ENCODE measurements at regions not wholly inside any gene's neighbourhood (a gene's known extent, or its start where the extent isn't known, plus 50 kb on each side); places are given as distances from the start of the nearest gene placed in this dataset.

GRCh38 chr2:392926-393280, 105.0 kb upstream of the ALKAL2 start (continued):
- TF ChIP-seq CUX1 (IDR thresholded peaks at IDR 0.05; ENCODE audit: insufficient replicate concordance, low read depth, low read length) (no peak), WRNIP1 (IDR thresholded peaks at IDR 0.05; ENCODE audit: borderline replicate concordance, low read depth, low read length) (no peak), SMAD1 (IDR thresholded peaks at IDR 0.05; ENCODE audit: low read depth, partially characterized antibody) (no peak), ZNF24 (IDR thresholded peaks at IDR 0.05) (no peak), SIN3A (IDR thresholded peaks at IDR 0.05; ENCODE audit: low read depth, low read length) (no peak), MEF2B (IDR thresholded peaks at IDR 0.05; ENCODE audit: partially characterized antibody, poor library complexity, severe bottlenecking) (no peak), RBBP5 (conservative IDR thresholded peaks at IDR 0.05) (no peak), ETV6 (conservative IDR thresholded peaks at IDR 0.05 in 1 of 2, IDR thresholded peaks at IDR 0.05 in 1 of 2; ENCODE audit: borderline replicate concordance in 1 of 2, low read depth in 1 of 2) (no peak), USF1 (IDR thresholded peaks at IDR 0.05; ENCODE audit: borderline replicate concordance, extremely low read length, insufficient read depth, low read depth, low read length) (no peak), NFIC (IDR thresholded peaks at IDR 0.05; ENCODE audit: low read depth, low read length) (no peak), ZNF687 (IDR thresholded peaks at IDR 0.05) (no peak), CHD2 (IDR thresholded peaks at IDR 0.05; ENCODE audit: borderline replicate concordance, low read depth, low read length) (no peak)

Data from GM12878 (cell line).